CD4-positive, alpha-beta T cell treated with Interleukin-17A for 4 hours (primary cell): ENCODE measurements at regions not wholly inside any gene's neighbourhood (a gene's known extent, or its start where the extent isn't known, plus 50 kb on each side); places are given as distances from the start of the nearest gene placed in this dataset.
"Not testable (repeated sequence)": the region's sequence is repeated elsewhere in the genome, so short reads cannot be mapped to it uniquely, and the experiment has no call there.

Experiments
- DNase-seq: peaks from one replicate; pipeline ENCODE4 v3.0.0-alpha.2; 2020; ENCODE audit warnings: mixed read lengths

- not testable (repeated sequence) for DNase-seq
These were observed 69.9 kb downstream of the ALG1L2 start for GRCh38 chr3:130151555-130151954.

- not testable (repeated sequence) for DNase-seq
These were observed 71.6 kb downstream of the ALG1L2 start for GRCh38 chr3:130153247-130153646.

- DNase-seq: not testable (repeated sequence)
These were observed 73.8 kb downstream of the ALG1L2 start for GRCh38 chr3:130155464-130155863.

- DNase-seq: not testable (repeated sequence)
These were observed 85.2 kb downstream of the ALG1L2 start for GRCh38 chr3:130166856-130167255.

- not testable (repeated sequence) for DNase-seq
These were observed 93.6 kb downstream of the ALG1L2 start for GRCh38 chr3:130175195-130175594.

- not testable (repeated sequence) for DNase-seq
These were observed 95.0 kb downstream of the ALG1L2 start for GRCh38 chr3:130176476-130177256.

GRCh38 chr3:130178835-130179234, 97.2 kb downstream of the ALG1L2 start:
- DNase-seq: not testable (repeated sequence)

GRCh38 chr3:130179353-130179970, 97.8 kb downstream of the ALG1L2 start:
- DNase-seq: peak; percentile 43

GRCh38 chr3:130182475-130182874, 100.8 kb downstream of the ALG1L2 start:
- DNase-seq: not testable (repeated sequence)

GRCh38 chr3:130183689-130184088, 102.1 kb downstream of the ALG1L2 start:
- DNase-seq: not testable (repeated sequence)

GRCh38 chr3:130184152-130185024, 102.8 kb downstream of the ALG1L2 start:
- DNase-seq: not testable (repeated sequence)

- DNase-seq: not testable (repeated sequence)
These were observed 119.6 kb downstream of the ALG1L2 start for GRCh38 chr3:130201272-130201671.

GRCh38 chr3:130203633-130204032, 122.0 kb downstream of the ALG1L2 start:
- not testable (repeated sequence) for DNase-seq

GRCh38 chr3:130227540-130227939, 117.9 kb upstream of the COL6A5 start:
- DNase-seq: no peak

- DNase-seq: no peak
These were observed 102.5 kb upstream of the COL6A5 start for GRCh38 chr3:130242850-130243569.

GRCh38 chr3:130243808-130244207, 101.7 kb upstream of the COL6A5 start:
- DNase-seq: no peak

GRCh38 chr3:130250982-130251381, 94.5 kb upstream of the COL6A5 start:
- no peak for DNase-seq

GRCh38 chr3:130255442-130255841, 90.0 kb upstream of the COL6A5 start:
- DNase-seq: no peak

GRCh38 chr3:130256821-130257340, 88.6 kb upstream of the COL6A5 start:
- no peak for DNase-seq

GRCh38 chr3:130258532-130258952, 86.9 kb upstream of the COL6A5 start:
- no peak for DNase-seq

GRCh38 chr3:130259166-130259874, 86.2 kb upstream of the COL6A5 start:
- no peak for DNase-seq

GRCh38 chr3:130260918-130261317, 84.6 kb upstream of the COL6A5 start:
- no peak for DNase-seq
